Esophagus (tissue), 2 donors: ENCODE measurements at regions not wholly inside any gene's neighbourhood (a gene's known extent, or its start where the extent isn't known, plus 50 kb on each side); places are given as distances from the start of the nearest gene placed in this dataset.

ENCODE experiments used
- H3K27ac ChIP-seq, 2 donors: one replicate each; pipeline ENCODE4 v1.5.1; 2013; ENCODE audit warnings: low read depth in 2 of 2, mild to moderate bottlenecking in 2 of 2, inconsistent platforms in 1 of 2, low read length in 1 of 2, moderate library complexity in 1 of 2
- H3K27me3 ChIP-seq, 2 donors: one replicate each; pipeline ENCODE4 v1.6.1; 2013; ENCODE audit warnings: low read length in 2 of 2, control low read depth in 1 of 2, mild to moderate bottlenecking in 1 of 2; ENCODE audit not compliant: insufficient read depth in 2 of 2, control insufficient read depth in 1 of 2
- H3K36me3 ChIP-seq, 2 donors: one replicate each; pipeline ENCODE4 v1.6.1; 2013; ENCODE audit warnings: low read length in 1 of 2; ENCODE audit not compliant: control insufficient read depth in 2 of 2, insufficient read depth in 2 of 2
- H3K4me1 ChIP-seq, 2 donors: one replicate each; pipeline ENCODE4 v1.6.1; 2013; ENCODE audit warnings: low read length in 1 of 2; ENCODE audit not compliant: control insufficient read depth in 2 of 2, insufficient read depth in 2 of 2
- H3K4me3 ChIP-seq, 2 donors: one replicate each; pipeline ENCODE4 v1.5.1; 2013; ENCODE audit warnings: low read length in 2 of 2, mild to moderate bottlenecking in 2 of 2, low read depth in 1 of 2, moderate library complexity in 1 of 2
- H3K9me3 ChIP-seq, 2 donors: one replicate each; pipeline ENCODE4 v1.6.1; 2013; ENCODE audit warnings: mild to moderate bottlenecking in 2 of 2, low read depth in 1 of 2, low read length in 1 of 2, moderate library complexity in 1 of 2; ENCODE audit not compliant: control insufficient read depth in 2 of 2, insufficient read depth in 1 of 2
- WGBS, 2 donors: extraction: QIAGEN DNeasy Blood & Tissue Kit; methylation state at CpG; one replicate each; pipeline ENCODE4 v1.1.7; 2013; 5-methylcytosine and 5-hydroxymethylcytosine counted together
- donor health status: healthy with polysubstance abuse.
- donor health status: Bipolar disorder and iron deficiency.

DNA sequence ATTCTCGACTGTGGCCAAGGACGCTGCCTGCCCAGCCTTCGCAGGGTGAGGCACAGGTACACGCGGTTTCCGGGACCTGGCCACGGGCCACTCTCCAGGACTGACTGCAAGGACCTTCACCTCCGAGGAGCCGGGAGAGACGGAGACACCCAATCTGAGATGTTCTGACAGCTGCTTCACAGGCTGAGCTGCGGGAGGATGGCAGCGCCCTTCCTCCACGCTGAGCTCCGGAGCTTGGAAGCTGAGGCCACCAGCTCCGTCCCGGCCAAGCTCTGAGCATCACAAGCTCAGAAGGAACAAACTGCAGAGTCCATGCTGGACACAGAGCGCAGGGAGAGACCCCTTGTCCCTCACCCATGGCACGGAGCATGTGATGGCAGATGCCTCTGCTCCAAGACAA lies 71.1 kb upstream of the CTDP1 start:
- no peak overlapping the region for H3K27ac ChIP-seq
- H3K27me3 ChIP-seq: no peaks in the 10 kb centered on the region
- WGBS, 2 donors: 82 to 83% methylated on average over 18 of the region's 18 CpGs
- peaks cover 3 to 21% of the 10 kb centered on the region in 2 donors for H3K4me1 ChIP-seq
- no peak overlapping the region for H3K4me3 ChIP-seq
- no peaks in the 10 kb centered on the region for H3K9me3 ChIP-seq
- no peaks in the 10 kb centered on the region for H3K36me3 ChIP-seq

DNA sequence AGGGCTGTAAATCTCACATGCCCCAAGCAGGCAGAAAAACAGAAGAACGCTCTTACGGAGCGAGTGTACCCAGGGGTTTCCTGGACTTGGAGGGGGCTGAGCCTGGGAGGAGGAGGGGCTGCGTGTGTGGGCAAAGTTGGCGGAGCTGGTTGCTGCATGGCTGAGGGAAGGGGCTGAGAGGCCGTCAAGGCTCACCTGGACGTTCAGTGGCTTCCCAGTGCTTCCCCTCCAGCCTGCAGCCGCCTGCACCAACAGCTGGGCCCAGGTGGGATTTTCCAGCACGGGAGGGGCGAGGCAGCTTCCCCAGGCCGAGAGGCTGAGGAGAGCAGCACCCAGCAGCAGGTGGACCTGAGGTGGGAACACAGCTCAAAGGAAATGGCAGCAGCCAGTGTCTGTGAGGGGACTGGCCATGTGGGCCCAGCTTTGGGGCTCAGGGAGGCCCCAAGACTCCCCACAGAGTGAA lies 70.6 kb upstream of the CTDP1 start:
- Histone ChIP-seq H3K36me3 (no peaks in the 10 kb centered on the region), H3K4me3 (no peak overlapping the region), H3K27ac (no peak overlapping the region), H3K9me3 (no peaks in the 10 kb centered on the region), H3K27me3 (no peaks in the 10 kb centered on the region), H3K4me1 (peaks cover 3 to 21% of the 10 kb centered on the region in 2 donors)
- 67 to 76% methylated on average over 11 of the region's 11 CpGs for WGBS, 2 donors

DNA sequence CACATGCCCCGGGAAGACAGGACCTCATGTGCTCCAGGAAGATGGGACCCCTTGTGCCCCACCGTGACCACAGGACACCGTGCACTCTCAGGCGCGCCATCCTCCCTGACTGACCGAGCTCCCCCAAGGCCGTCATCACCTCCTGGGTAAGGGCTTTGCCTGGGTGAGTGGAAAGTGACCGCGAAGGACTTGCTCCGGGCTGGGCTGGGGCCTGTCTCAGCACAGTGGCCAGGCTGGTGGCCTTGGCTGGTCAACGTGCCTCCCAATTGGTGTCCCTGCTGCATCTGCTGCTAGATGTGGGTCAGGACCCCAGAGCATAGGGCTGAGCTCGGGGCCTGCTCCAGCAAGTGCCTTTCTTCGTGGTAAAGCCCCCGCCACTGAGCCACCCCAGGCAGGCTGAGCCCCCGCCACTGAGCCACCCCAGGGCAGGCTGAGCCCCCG lies 69.7 kb upstream of the CTDP1 start:
- Histone ChIP-seq H3K36me3 (no peaks in the 10 kb centered on the region), H3K4me1 (peaks cover 3 to 21% of the 10 kb centered on the region in 2 donors), H3K4me3 (no peak overlapping the region), H3K27ac (no peak overlapping the region), H3K9me3 (no peaks in the 10 kb centered on the region), H3K27me3 (no peaks in the 10 kb centered on the region)
- 89 to 93% methylated on average over 15 to 16 of the region's 16 CpGs for WGBS, 2 donors

DNA sequence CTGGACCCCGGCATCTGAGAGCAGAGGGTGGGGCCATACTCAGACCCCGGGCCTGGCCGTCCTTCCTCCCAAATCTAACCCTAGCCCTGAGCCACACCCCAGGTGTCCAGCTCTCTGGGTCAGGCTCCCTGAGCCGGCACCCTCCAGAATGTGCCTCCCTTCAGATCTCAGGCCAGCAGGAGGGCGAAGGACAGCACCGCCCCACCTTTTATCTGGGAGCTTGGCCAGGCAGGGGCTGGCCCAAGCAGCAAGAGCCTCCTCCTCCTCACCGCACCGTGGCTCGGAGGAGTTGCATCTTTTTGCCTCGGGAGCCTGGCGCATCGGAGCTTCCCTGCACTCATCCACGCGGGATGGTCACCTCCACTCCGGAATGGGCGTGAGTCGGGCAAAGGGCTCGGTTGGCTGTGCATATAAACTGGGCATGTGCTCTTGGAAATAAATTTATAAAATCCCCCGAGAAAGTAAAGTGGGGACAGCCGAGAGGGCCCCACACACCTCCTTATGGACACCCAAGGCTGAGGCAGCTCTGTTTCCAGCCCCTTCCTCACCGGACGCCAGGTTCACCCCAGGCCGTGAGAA lies 69.1 kb upstream of the CTDP1 start:
- no peak overlapping the region for H3K4me3 ChIP-seq
- H3K36me3 ChIP-seq: no peaks in the 10 kb centered on the region
- 65 to 72% methylated on average over 22 to 23 of the region's 23 CpGs for WGBS, 2 donors
- no peak overlapping the region for H3K27ac ChIP-seq
- no peaks in the 10 kb centered on the region for H3K9me3 ChIP-seq
- no peaks in the 10 kb centered on the region for H3K27me3 ChIP-seq
- H3K4me1 ChIP-seq: peaks cover 3 to 21% of the 10 kb centered on the region in 2 donors

DNA sequence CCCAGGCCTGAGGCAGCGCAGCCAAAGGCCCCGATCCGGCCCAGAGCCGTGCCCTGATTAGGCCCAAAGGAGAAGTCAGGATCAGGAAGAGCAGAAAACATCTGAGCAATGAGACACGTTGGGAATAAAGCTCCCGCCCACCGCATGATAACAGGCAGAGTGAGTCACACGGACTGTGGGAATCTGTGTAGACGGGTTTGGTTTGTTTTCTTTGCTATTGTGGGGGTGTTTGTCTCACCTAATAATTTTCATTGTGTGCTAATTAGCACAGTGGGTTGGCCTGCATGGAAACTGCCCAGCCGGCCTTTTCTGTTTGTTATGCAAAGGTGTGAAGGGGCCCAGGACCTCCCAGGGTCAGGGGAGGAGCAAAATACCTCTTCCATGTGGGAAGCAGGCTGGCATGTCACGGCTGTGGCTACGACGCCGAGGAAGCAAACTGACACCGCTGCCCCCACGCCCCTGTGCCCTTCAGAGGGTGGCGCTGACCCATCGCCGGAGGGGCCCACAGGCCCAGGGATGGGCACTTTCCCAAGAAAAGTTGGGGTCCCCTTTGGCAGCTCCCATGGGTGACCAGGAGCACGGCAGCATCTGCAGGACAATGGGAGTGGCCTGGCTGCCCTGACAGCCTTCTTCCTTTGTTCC lies 68.4 kb upstream of the CTDP1 start:
- Histone ChIP-seq H3K36me3 (no peaks in the 10 kb centered on the region), H3K9me3 (no peaks in the 10 kb centered on the region), H3K27ac (no peak overlapping the region), H3K4me3 (no peak overlapping the region), H3K27me3 (no peaks in the 10 kb centered on the region), H3K4me1 (peaks cover 3 to 21% of the 10 kb centered on the region in 2 donors)
- WGBS, 2 donors: 53 to 65% methylated on average over 20 of the region's 20 CpGs

DNA sequence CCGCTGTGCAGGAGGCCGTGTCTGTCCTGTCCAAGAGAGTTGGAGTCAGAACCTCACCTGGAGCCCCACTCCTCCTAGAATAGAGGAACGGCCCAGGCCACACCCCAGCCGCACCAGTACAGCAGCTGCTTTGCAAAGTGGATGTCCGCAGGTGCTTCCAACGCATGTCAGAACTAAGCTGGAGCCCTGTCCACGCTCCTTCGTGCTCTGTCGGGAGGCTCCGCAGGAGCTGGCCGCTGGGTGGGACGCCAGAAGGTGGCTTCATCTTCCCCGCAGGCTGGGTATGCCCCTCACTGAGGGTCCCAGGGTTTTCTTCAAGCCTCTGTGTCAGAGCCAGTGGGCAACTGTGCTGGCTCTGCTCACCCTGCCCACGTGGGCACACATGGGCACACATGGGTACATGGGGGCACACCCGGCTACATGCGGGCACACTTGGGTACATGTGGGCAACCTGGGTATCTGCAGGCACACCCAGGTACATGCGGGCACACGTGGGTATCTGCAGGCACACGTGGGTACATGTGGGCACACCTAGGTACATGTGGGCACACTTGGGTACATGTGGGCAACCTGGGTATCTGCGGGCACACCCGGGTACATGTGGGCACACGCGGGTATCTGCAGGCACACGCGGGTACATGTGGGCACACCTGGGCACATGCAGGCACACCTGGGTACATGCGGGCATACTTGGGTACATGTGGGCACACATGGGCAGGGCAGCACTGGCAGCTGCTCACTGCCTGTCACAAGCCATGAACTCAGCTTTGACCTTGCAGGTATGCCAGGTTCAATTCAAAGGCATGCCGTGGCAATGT lies 67.1 kb upstream of the CTDP1 start:
- Histone ChIP-seq H3K4me3 (no peak overlapping the region), H3K27ac (no peak overlapping the region), H3K9me3 (peaks cover 0 to 2% of the 10 kb centered on the region in 2 donors), H3K27me3 (peaks cover 0 to 2% of the 10 kb centered on the region in 2 donors), H3K4me1 (peaks cover 3 to 24% of the 10 kb centered on the region in 2 donors), H3K36me3 (no peaks in the 10 kb centered on the region)
- WGBS, 2 donors: 85 to 89% methylated on average over 27 of the region's 27 CpGs

DNA sequence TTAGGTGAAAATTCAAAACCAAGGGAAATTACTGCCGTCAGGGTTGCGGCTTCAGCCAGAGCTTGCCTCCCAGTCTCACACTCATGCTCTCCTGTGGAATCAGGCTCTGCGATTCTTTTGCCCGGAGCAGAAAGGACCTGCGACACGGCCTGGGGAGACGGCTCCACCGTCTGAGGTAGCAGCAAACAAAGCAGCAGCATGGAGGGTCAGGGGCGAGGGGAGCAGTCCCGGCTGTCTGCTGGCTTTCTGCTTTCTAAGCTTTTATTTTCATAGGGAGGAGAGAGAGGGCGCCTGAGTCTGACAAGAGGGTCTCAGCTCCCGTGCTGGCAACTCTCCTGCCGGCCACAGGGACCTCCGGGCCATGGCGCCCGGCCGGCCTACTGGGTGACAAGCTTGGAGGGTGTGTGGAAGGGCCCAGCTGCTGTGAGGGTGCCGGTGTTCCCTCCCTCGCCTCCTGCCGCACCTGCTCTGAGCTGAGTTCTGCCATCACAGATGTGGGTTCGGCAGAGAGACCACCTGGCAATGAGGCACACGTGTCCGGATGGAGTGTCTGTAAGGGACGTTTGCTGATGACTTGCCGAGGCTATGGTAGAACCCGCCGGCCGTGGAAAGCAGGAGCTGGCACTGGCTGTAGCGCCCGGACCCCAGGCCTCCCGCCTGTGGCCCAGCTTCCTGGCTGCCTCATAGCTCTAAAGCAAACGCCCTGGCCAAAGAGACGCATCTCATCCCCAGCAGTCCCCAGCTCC lies 66.2 kb upstream of the CTDP1 start:
- H3K27me3 ChIP-seq: peaks cover 0 to 2% of the 10 kb centered on the region in 2 donors
- 74 to 76% methylated on average over 30 to 33 of the region's 33 CpGs for WGBS, 2 donors
- H3K4me3 ChIP-seq: no peak overlapping the region
- H3K27ac ChIP-seq: no peak overlapping the region
- peaks cover 3 to 5% of the 10 kb centered on the region in 2 donors for H3K9me3 ChIP-seq
- no peaks in the 10 kb centered on the region for H3K36me3 ChIP-seq
- H3K4me1 ChIP-seq: peaks cover 3 to 24% of the 10 kb centered on the region in 2 donors

DNA sequence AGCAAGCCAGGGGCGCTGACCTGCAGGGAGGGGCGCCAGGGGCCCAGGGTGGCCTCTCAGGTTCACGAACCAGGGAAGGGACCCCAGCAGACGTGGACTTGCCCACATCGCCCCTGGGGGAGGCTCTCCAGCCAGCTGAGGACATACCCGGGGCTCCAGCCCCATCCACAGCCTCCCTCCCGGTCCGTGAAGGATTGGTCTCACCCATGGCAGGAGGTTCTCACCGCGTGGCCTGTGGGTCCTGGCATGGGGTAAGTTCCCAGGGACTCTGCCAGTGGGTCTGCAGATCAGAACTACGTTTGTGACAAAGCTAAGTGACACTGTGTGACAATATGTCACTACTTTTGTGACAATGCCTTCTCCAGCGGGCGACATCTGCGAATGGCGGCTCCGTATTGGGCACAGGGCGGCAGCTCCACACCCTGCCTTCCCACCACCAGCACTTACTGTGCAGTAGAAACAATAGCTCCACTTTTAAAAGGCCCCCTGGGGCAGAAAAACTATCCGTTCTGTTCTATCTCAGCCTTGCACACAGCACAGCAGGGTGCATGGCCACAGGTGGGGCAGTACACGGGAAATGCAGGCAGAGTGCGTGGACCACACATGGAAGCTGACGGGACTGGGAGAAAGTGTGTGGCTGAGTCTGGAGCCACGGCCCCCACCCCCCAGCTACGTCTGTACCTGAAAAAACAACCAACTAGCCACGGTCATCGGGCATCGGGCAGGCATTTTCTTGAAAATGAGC lies 65.2 kb upstream of the CTDP1 start:
- Histone ChIP-seq H3K4me3 (no peak overlapping the region), H3K27me3 (peaks cover 0 to 2% of the 10 kb centered on the region in 2 donors), H3K9me3 (peaks cover 3 to 5% of the 10 kb centered on the region in 2 donors), H3K4me1 (peaks cover 3 to 24% of the 10 kb centered on the region in 2 donors), H3K36me3 (no peaks in the 10 kb centered on the region), H3K27ac (no peak overlapping the region)
- WGBS, 2 donors: 87 to 90% methylated on average over 25 to 26 of the region's 26 CpGs
